Globus pallidus (tissue), 1 donor: ENCODE measurements at regions not wholly inside any gene's neighbourhood (a gene's known extent, or its start where the extent isn't known, plus 50 kb on each side); places are given as distances from the start of the nearest gene placed in this dataset.

Source experiments
- DNase-seq: peaks from one replicate; pipeline ENCODE4 v3.0.0-alpha.2; 2015; ENCODE audit warnings: low spot score

DNA sequence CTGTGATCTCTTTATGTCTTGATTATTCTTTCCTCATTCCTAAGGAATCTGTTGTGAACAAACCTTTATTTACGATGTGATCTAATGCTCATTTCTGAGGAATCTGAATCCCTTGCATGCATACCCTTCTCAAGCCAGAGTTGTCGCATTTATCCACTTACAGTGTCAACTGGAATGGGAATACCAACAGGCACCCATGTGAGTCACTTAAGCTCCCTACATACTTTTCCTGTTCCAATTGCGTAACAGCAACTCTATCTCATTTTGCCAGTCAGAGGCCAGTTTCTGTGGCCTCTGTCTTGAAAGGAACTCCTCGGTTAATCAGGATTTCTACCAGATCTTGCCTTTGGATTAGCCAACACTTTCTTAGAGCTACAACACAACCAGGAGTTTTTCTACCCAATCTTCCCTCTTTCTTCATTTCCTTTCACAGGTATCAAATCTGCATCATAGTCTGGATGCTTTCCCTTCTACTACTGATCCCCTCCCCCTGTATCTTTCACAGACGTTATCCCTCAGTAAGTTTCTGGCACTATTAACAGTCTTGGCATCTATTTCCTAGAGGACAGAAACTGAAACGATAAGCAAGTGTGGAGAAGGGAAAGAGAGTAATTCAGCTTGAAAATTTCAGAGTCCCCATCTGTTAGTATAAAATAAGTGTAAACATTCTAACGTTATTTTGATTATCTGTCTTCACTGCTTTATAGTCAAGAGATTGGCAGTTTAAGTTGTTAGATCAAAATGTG, 66.8 kb upstream of the BCHE start:
- no peak for DNase-seq

DNA sequence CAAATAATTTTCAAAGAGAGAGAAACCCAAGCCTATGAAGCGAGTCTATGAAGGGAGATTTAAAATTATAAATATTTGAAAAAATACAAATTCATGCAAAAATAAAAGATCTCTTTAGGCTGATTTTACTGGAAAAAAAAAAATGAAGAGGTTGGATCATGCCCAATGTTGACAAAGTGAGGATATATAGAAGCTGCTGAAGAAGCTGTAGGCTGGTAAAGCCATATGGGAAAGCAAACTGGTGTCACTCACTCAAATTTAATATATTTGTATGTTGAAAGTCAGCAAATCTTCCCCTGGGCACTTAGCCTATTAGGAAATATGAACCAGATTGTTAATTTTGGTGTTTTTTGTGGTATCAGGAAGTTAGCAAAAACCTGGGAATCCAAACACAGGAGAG, 61.8 kb upstream of the BCHE start:
- no peak for DNase-seq

DNA sequence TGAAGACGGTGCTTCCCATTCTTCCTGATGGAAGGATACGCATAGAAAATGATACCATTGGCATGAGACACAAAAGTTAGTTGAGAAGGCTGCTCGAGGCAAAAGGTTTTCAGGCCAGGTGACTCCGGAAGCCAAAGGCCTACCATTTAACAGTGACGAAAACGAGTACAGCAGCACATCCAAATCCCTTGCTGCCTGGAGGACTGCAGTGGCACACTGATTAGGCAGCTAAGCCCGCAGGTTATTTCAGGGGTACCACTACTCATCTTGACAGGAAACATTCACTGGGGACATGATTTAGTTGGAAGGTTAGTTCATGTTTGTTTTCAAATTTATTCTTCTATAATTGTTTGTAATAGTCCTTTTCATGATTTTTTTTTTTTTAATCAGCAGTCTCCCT, 59.9 kb upstream of the BCHE start:
- DNase-seq: no peak

DNA sequence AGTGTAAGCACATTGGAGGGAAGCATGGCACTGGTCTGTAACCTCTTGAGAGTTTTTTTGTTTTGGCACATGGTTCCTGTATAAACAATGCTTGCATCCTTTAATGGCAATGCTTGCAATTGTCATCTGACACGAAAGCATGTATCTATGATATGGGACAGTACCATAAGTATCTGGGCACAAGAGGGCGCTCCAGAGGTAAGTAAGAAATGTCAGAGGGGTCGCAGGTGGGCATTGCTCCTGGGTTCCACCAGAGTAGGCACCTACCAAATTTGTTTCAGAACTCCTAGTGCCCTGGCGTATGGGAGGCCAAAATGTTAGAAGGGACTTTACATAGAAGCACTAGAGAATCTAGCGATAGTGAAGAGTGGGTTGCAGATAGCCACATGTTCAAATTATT, 58.7 kb upstream of the BCHE start:
- DNase-seq: no peak

- no peak for DNase-seq
These were observed 55.3 kb upstream of the BCHE start for GRCh38 chr3:165892565-165892964.
